K562 (cell line): ENCODE measurements at regions not wholly inside any gene's neighbourhood (a gene's known extent, or its start where the extent isn't known, plus 50 kb on each side); places are given as distances from the start of the nearest gene placed in this dataset.

Source experiments
- ATAC-seq: fragments of 200-7000 bp; cut with Tn5 transposase; 3 replicates; pipeline ENCODE4 v1.9.1; 2020; ENCODE audit warnings: moderate library complexity
- BruUV-seq: library from RNA; stranded (reverse); fragments of 400-500 nt; replicated peaks from 2 replicates; lab custom pipeline; 2021; lab: Mats Ljungman, UMichigan
- CTCF ChIA-PET: fragments of 300-600 bp; formaldehyde crosslinking; extraction: SDS; loops from one replicate; lab custom pipeline; 2021; ENCODE audit warnings: low intra/inter-chr PET ratio; lab: Yijun Ruan, JAX
- POLR2A ChIA-PET: fragments of 300-600, 350-650 bp; sonication (Branson Sonifier 250); formaldehyde crosslinking; extraction: SDS; loops from one replicate; lab custom pipeline; 2021; ENCODE audit warnings: antibody characterized with exemption, inconsistent platforms; lab: Yijun Ruan, JAX
- DNase-seq, 4 experiments: peaks; one replicate each; pipeline versions ENCODE4 v3.0.0 to v3.0.0-alpha.2; 2011 to 2018; ENCODE audit warnings: low spot score in 3 of 4, mixed read lengths in 3 of 4; ENCODE audit errors: extremely low read depth in 1 of 4
- FAIRE-seq: peaks from 2 replicates; lab custom pipeline; 2011; peaks lifted over from hg19 to GRCh38; lab: Jason Lieb, UNC
- H2AFZ ChIP-seq: 2 replicates; pipeline ENCODE4 v1.6.0; 2011; ENCODE audit warnings: low read depth, low read length, control low read depth, inconsistent platforms
- H3K27ac ChIP-seq: fragments of 200-600 bp; 3 replicates; pipeline ENCODE4 v1.8.0; 2011; ENCODE audit warnings: low read depth, mild to moderate bottlenecking, control low read depth, inconsistent platforms, low read length, moderate library complexity, mixed read lengths; ENCODE audit errors: extremely low read depth
- H3K27me3 ChIP-seq, 2 experiments: fragments of 300-600 bp in 1 of 2; 2 replicates in 1 of 2; 3 replicates in 1 of 2; pipeline versions ENCODE4 v1.6.0 to v1.8.0; 2011; ENCODE audit warnings: inconsistent platforms in 2 of 2, low read length in 2 of 2, mild to moderate bottlenecking in 1 of 2, mixed read lengths in 1 of 2, moderate library complexity in 1 of 2; ENCODE audit not compliant: control insufficient read depth in 2 of 2, insufficient read depth in 2 of 2
- H3K36me3 ChIP-seq: fragments of 300-600 bp; 3 replicates; pipeline ENCODE4 v1.8.0; 2011; ENCODE audit warnings: mild to moderate bottlenecking, low read length, inconsistent platforms; ENCODE audit not compliant: control insufficient read depth, insufficient read depth
- H3K4me1 ChIP-seq, 2 experiments: fragments of 200-600 bp in 1 of 2; replicated peaks in 1 of 2; 2 replicates in 1 of 2; 3 replicates in 1 of 2; pipeline versions ENCODE4 v1.5.1 to v1.8.0; 2011; ENCODE audit warnings: inconsistent platforms in 2 of 2, low read length in 2 of 2, mild to moderate bottlenecking in 1 of 2, mixed read lengths in 1 of 2, moderate library complexity in 1 of 2; ENCODE audit not compliant: control insufficient read depth in 2 of 2, insufficient read depth in 2 of 2
- H3K4me2 ChIP-seq: 2 replicates; pipeline ENCODE4 v1.6.1; 2011; ENCODE audit warnings: low read length, control low read depth, inconsistent platforms, mixed read lengths; ENCODE audit not compliant: insufficient read depth
- H3K4me3 ChIP-seq: fragments of 200-600 bp; sonication (generic), shearing (Covaris generic); 2 replicates; pipeline ENCODE4 v1.5.1; 2016; ENCODE audit warnings: control low read depth, inconsistent platforms
- H3K79me2 ChIP-seq: fragments of 200-600 bp; 3 replicates; pipeline ENCODE4 v1.8.0; 2011; ENCODE audit warnings: low read length, inconsistent platforms; ENCODE audit not compliant: control insufficient read depth, insufficient read depth
- H3K9ac ChIP-seq, 2 experiments: 2 replicates each; pipeline versions ENCODE4 v1.6.0 to v1.6.1; 2011; ENCODE audit warnings: low read depth in 2 of 2, low read length in 2 of 2, control low read depth in 1 of 2, inconsistent platforms in 1 of 2, mild to moderate bottlenecking in 1 of 2, mixed read lengths in 1 of 2; ENCODE audit not compliant: insufficient read depth in 1 of 2
- H3K9me1 ChIP-seq: one replicate; pipeline ENCODE4 v1.6.0; 2011; ENCODE audit warnings: inconsistent platforms, mild to moderate bottlenecking, low read length, moderate library complexity; ENCODE audit not compliant: control insufficient read depth, insufficient read depth
- H3K9me3 ChIP-seq: replicated peaks from 2 replicates; pipeline ENCODE4 v1.5.1; 2011; ENCODE audit warnings: low read depth, low read length, inconsistent platforms; ENCODE audit not compliant: control insufficient read depth, insufficient read depth
- H4K20me1 ChIP-seq: replicated peaks from 2 replicates; pipeline ENCODE4 v1.6.1; 2011; ENCODE audit warnings: low read length, inconsistent platforms, mixed read lengths; ENCODE audit not compliant: control insufficient read depth, insufficient read depth
- ATF7 ChIP-seq: fragments of 450-650 bp; IDR thresholded peaks from 2 replicates; pipeline ENCODE4 v1.7.1; 2014; ENCODE audit warnings: mild to moderate bottlenecking, moderate library complexity
- CHD2 ChIP-seq: IDR thresholded peaks from 2 replicates; pipeline ENCODE4 v1.6.1; 2011; ENCODE audit warnings: low read depth, low read length
- CXXC5 ChIP-seq: fragments of 250-450 bp; sonication (Bioruptor Pico); IDR thresholded peaks from 2 replicates; pipeline ENCODE4 v1.8.0; 2022; ENCODE audit warnings: inconsistent platforms, mild to moderate bottlenecking, moderate library complexity
- GTF2F1 ChIP-seq: IDR thresholded peaks from 2 replicates; pipeline ENCODE4 v1.6.1; 2011; ENCODE audit warnings: low read depth, low read length, improper control_type of control experiment
- IRF2 ChIP-seq: sonication (generic); formaldehyde crosslinking; IDR thresholded peaks from 2 replicates; pipeline ENCODE4 v1.8.1; 2022; ENCODE audit warnings: mild to moderate bottlenecking, missing genetic modification reagents
- JUNB ChIP-seq: fragments of 450-650 bp; formaldehyde crosslinking; conservative IDR thresholded peaks from 2 replicates; pipeline ENCODE4 v1.4.0; 2020; ENCODE audit warnings: mild to moderate bottlenecking
- MAFK ChIP-seq: IDR thresholded peaks from 2 replicates; pipeline ENCODE4 v1.6.1; 2011; ENCODE audit warnings: low read length, improper control_type of control experiment
- NFXL1 ChIP-seq: fragments of 450-650 bp; formaldehyde crosslinking; IDR thresholded peaks from 2 replicates; pipeline ENCODE4 v1.4.0; 2021; ENCODE audit warnings: mild to moderate bottlenecking
- NFYB ChIP-seq: IDR thresholded peaks from 2 replicates; pipeline ENCODE4 v1.6.1; 2011; ENCODE audit warnings: mild to moderate bottlenecking, moderate library complexity; ENCODE audit not compliant: insufficient read length; ENCODE audit errors: extremely low read depth
- POLR2G ChIP-seq: fragments of 200-400 bp; formaldehyde crosslinking; IDR thresholded peaks from 2 replicates; pipeline ENCODE4 v1.6.1; 2017; ENCODE audit warnings: low read depth, mild to moderate bottlenecking, antibody characterized with exemption, low read length, moderate library complexity
- SMAD2 ChIP-seq: fragments of 150-350 bp; IDR thresholded peaks from 2 replicates; pipeline ENCODE4 v1.6.1; 2014; ENCODE audit warnings: low read depth, mild to moderate bottlenecking, low read length
- SMARCB1 ChIP-seq: IDR thresholded peaks from 2 replicates; pipeline ENCODE4 v1.6.1; 2011; ENCODE audit warnings: improper control_type of control experiment, low read depth; ENCODE audit not compliant: insufficient read length
- SREBF2 ChIP-seq: sonication (generic); formaldehyde crosslinking; IDR thresholded peaks from 2 replicates; pipeline ENCODE4 v1.4.0; 2020; ENCODE audit warnings: mild to moderate bottlenecking, missing genetic modification reagents
- ZBTB1 ChIP-seq: sonication (generic); formaldehyde crosslinking; IDR thresholded peaks from 2 replicates; pipeline ENCODE4 v1.8.1; 2023; ENCODE audit warnings: missing genetic modification reagents, low read depth, mild to moderate bottlenecking, borderline replicate concordance
- ZNF668 ChIP-seq: fragments of 250-450 bp; sonication (Bioruptor Pico); IDR thresholded peaks from 2 replicates; pipeline ENCODE4 v1.8.0; 2022; ENCODE audit warnings: mild to moderate bottlenecking, inconsistent platforms
- WGBS: fragments of 100-300 bp; shearing (Covaris generic); methylation state at CpG from one replicate; pipeline ENCODE4 v1.1.6; 2016; ENCODE audit warnings: low coverage, mixed read lengths; ENCODE audit not compliant: insufficient coverage; ENCODE audit errors: missing lambda C conversion rate; 5-methylcytosine and 5-hydroxymethylcytosine counted together
- in situ Hi-C: fragments of 300-500 bp; cut with MboI; formaldehyde crosslinking; loops from 4 replicates; pipeline ENCODE4 v1.15.0; 2018; ENCODE audit warnings: inconsistent platforms, mixed read lengths
- intact Hi-C: fragments of 100-400 bp; cut with micrococcal nuclease; formaldehyde crosslinking; loops from 2 replicates; pipeline ENCODE4 v1.14.2; 2022
- TF ChIP-seq, protein P1 (sequence below): fragments of 450-650 bp; formaldehyde crosslinking; IDR thresholded peaks from 2 replicates; pipeline ENCODE4 v1.4.0; 2022; ENCODE audit warnings: missing genetic modification characterization

GRCh38 chr5:167096816-167097215 lies 1194.6 kb upstream of the WWC1 start:
- Histone ChIP-seq H3K9me3 (no peaks in the 10 kb centered on the region), H2AFZ (no peak overlapping the region), H3K4me2 (no peak overlapping the region), H3K27ac (no peak overlapping the region), H3K9ac (no peak overlapping the region), H3K4me1 (no peaks in the 10 kb centered on the region), H3K27me3 (no peaks in the 10 kb centered on the region), H4K20me1 (no peaks in the 10 kb centered on the region; the same call in 1 of the 2 replicates), H3K36me3 (no peaks in the 10 kb centered on the region), H3K4me3 (no peak overlapping the region), H3K9me1 (no peaks in the 10 kb centered on the region), H3K79me2 (no peaks in the 10 kb centered on the region)
- POLR2A ChIA-PET = no interaction called here
- in situ Hi-C loops = no loop called here
- TF ChIP-seq NFYB (no peak), SMAD2 (no peak), POLR2G (no peak), ZBTB1 (no peak), SMARCB1 (no peak), ATF7 (no peak), SREBF2 (CRISPR knock-in tag) (no peak), CHD2 (no peak), JUNB (CRISPR knock-in tag) (no peak), CXXC5 (no peak), IRF2 (CRISPR knock-in tag) (no peak), NFXL1 (no peak), MAFK (no peak), ZNF668 (no peak), GTF2F1 (no peak)
- TF ChIP-seq, protein P1, sequence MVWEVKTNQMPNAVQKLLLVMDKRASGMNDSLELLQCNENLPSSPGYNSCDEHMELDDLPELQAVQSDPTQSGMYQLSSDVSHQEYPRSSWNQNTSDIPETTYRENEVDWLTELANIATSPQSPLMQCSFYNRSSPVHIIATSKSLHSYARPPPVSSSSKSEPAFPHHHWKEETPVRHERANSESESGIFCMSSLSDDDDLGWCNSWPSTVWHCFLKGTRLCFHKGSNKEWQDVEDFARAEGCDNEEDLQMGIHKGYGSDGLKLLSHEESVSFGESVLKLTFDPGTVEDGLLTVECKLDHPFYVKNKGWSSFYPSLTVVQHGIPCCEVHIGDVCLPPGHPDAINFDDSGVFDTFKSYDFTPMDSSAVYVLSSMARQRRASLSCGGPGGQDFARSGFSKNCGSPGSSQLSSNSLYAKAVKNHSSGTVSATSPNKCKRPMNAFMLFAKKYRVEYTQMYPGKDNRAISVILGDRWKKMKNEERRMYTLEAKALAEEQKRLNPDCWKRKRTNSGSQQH (CRISPR knock-in tag) = no peak
- 2% methylated on average over 12 of the region's 12 CpGs for WGBS
- CTCF ChIA-PET = no interaction called here
- ATAC-seq (no peak), FAIRE-seq (no peak), DNase-seq (no peak)
- intact Hi-C loops = no loop called here
- BruUV-seq = no TSS peak
